NOMO-1 treated with dmso at 0.1 percent for 144 hours (cell line): ENCODE measurements at regions not wholly inside any gene's neighbourhood (a gene's known extent, or its start where the extent isn't known, plus 50 kb on each side); places are given as distances from the start of the nearest gene placed in this dataset.
"Not testable (repeated sequence)": the region's sequence is repeated elsewhere in the genome, so short reads cannot be mapped to it uniquely, and the experiment has no call there.

ENCODE experiments used
- DNase-seq: peaks from one replicate; lab custom pipeline; 2025; ENCODE audit not compliant: unreplicated experiment; lab: John Stamatoyannopoulos, UW

GRCh38 chr13:57899096-57899495 is 267.6 kb downstream of the PCDH17 start:
- no peak for DNase-seq

DNA sequence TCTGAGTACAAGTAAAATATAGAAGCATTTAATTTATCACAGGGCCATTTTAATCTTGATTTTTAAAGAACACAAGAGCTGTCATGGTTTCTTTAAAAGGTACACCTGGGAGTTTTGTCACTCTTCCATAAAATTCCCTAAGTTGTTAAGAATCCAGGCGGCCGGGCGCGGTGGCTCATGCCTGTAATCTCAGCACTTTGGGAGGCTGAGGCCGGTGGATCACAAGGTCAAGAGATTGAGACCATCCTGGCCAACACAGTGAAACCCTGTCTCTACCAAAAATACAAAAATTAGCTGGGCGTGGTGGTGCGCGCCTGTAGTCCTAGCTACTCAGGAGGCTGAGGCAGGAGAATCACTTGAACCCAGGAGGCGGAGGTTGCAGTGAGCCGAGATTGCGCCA is 278.3 kb downstream of the PCDH17 start:
- not testable (repeated sequence) for DNase-seq

DNA sequence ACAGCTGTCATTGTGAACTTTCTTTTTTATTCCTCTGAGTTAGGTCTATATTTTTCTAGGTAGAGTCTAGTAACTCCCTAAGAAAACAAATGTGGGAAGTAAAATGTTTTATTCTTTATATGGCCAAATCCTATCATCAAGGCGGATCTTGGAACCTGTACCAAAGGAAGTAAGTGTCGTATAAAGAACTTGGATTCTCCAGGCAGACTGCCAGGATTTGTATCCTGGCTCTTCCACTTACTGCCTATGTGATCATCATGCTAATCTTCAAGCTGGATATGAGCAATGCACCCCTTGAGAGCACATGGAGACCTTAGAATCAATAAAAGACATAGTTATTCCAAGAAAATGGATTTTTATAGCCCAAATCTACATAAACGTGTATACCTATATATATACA is 286.5 kb downstream of the PCDH17 start:
- no peak for DNase-seq

- no peak for DNase-seq
Measured at GRCh38 chr13:57918913-57919312, 287.4 kb downstream of the PCDH17 start.

GRCh38 chr13:57925250-57925649 is 293.7 kb downstream of the PCDH17 start:
- DNase-seq = no peak

GRCh38 chr13:57925751-57926150 is 294.2 kb downstream of the PCDH17 start:
- no peak for DNase-seq

- DNase-seq = no peak
Measured at GRCh38 chr13:57932061-57932460, 300.5 kb downstream of the PCDH17 start.

DNA sequence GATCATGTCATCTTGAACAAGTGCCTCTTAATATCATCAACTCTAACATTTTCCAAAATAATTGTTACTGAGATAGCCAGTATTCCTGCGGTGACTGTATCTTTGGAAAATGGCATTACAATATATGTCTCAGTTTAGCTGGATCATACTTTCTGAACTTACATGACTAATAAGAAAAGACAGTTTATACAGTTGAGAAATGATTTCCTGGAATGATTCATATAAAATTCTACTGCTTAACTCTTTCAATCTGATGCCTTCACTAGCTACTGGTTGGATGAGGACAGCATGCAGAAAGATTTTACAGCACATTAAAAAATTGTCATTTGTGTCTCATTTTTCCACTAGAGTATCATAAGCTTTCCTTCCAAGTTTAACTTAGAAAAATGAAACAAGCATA is 302.1 kb downstream of the PCDH17 start:
- no peak for DNase-seq

DNA sequence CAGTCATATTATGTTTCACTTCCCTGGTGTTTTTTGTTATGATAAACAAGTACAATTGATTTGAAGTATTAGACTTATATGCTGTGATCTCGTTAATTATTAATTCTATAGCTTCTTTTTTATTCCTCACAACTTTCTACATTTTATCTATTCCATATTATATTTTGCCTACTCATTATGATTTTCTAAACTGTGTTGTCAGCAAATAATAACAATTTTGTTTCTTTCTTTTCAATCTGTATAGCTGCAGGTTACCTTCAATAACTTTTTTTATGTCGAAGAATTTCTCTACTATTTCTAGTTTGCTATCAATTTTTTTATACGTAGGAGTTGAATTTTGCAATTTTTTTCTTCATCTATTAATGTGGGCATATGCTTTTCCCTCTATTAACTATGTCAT is 304.4 kb downstream of the PCDH17 start:
- DNase-seq = no peak

DNA sequence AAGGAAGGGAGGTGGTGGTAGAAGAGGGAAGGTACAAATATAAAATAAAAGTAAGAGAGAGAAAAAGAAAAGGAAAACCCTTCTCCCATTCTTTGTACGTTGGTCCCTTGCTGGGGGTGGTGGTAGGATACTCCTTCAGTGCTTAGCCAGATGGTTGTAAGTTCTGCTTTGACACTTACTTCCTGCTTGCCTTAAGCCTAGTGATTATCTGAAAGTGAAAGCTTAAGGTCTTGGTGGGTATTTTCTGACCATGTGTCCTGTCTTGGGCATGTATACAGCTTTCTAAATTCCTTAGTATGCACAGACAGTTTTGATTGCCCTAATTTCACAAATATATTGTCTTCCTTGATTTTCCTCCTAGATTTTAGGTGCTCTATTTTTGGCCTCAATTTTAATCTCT is 314.8 kb downstream of the PCDH17 start:
- DNase-seq = no peak

DNA sequence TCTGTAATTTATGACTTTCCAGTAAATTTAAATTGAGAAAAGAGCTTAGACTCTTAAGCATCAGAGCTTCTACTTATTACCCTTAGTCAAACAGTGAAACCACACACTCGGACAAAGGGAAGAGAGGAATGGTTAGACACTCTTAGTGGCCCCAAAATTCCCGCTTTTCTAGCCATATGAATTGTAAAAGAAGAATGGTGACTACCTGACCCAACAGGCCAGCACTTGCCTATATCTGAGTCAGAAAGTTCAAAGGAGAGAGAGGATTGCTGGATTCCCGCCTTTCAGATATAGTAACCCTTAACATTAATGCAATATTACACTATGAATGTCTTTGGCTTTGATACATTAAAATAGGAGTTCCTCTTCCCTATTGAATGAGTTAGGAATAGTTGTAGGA is 317.3 kb downstream of the PCDH17 start:
- no peak for DNase-seq

DNA sequence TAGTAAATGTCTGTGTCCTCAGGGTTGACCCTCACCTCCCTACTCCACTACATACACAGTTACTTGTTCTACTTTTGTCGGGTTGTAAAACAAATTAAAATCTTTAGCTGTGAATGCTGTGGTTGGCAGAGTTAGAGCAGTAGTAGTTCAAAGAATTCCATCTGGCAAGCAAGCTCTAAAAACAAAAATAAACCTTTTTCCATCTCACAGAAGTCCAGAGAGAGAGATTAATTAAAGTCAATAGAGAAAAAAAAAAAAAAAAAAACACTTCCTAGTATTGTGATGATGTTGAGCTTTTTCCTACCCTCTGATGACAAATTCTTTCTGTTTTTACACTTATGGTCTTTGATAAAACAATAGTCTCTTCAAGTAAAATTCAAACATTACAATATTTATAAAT is 338.4 kb downstream of the PCDH17 start:
- DNase-seq = no peak

GRCh38 chr13:57970404-57970803 is 338.9 kb downstream of the PCDH17 start:
- DNase-seq = no peak

DNA sequence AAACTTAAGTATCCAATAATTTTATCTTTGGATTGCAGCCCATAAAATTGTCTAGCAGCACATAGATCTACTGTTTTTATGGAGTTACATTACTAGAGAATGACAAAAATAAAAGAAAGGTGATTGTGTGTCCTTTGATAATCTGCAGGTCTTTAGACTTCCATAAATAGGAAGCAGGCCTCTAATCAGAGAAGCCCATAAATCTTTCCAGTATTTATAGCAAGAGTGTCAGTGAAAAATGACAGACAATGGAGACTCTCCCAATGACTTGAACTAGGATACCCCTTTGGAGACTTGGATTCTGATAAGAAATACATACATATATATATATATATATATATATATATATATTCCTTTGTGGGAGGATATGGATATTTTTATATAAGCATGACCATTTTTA is 351.2 kb downstream of the PCDH17 start:
- DNase-seq = no peak

GRCh38 chr13:57988276-57988675 is 356.7 kb downstream of the PCDH17 start:
- no peak for DNase-seq

GRCh38 chr13:57991041-57991440 is 359.5 kb downstream of the PCDH17 start:
- DNase-seq = no peak

DNA sequence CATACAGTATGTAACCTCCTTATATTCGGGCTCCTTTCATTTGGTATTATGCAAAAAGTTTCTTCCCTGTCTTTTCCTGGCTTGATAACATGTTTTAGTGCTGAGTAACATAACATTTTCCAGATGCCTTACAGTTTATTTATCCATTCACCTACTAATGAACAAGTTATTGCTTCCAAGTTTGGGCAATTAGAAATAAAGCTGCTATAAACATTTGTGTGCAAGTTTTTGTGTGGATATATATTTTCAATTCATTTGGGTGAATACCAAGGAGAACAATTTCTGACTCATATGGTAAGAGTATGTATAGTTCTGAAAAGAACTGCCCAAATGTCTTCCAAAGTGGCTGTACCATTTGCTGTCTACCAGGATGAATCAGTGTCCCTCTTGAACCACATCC is 360.9 kb downstream of the PCDH17 start:
- no peak for DNase-seq

DNA sequence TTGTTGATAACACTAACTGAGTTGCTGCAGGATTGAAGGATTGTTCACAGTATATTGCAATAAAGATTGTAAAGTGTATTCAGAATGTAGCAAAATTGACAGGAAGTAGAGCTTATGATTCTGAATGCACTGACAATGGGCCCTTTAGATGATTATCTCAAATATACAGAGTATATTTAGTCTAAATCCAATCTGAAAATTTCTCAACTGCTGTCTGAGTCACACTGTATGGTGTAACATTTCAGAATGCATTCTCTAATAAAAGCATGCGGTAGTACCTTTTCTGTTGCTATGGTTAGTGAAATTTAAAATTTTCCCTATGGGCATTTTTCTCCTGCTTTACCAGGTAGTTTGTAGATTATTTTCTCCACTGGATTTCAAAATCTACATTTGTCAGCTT is 365.2 kb downstream of the PCDH17 start:
- DNase-seq = no peak

GRCh38 chr13:58004751-58005150 is 373.2 kb downstream of the PCDH17 start:
- DNase-seq = no peak

DNA sequence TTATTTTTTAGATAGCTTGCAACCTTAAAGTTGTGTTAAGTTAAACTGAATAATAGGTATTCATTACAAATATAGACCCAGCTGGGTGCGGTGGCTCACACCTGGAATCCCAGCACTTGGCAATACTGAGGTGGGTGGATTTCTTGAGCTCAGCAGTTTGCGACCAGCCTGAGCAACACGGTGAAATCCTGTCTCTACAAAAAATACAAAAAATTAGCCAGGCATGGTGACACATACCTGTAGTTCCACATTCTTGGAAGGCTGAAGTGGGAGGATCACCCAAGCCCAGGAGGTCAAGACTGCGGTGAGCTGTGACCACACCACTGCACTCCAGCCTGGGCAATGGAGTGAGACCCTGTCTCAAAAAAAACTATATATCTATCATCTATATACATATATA is 386.5 kb downstream of the PCDH17 start:
- DNase-seq = no peak

DNA sequence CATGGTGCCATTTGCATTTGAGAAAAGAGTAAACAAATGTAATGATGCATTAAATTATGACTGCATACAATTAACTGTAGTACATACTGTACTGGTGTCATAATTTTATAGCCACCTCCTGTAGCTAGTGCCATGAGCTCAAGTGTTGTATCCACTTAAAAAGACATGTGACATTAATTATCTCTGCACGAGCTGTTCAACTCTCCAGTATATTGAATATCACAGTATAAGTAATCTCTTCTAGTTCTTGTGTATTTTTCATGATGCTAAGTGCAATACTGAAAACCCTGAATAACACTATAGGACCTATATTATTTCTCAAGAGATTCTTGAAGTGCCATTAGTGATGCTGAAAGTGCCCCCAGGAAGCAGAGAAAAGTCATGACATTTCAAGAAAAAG is 387.3 kb downstream of the PCDH17 start:
- no peak for DNase-seq

DNA sequence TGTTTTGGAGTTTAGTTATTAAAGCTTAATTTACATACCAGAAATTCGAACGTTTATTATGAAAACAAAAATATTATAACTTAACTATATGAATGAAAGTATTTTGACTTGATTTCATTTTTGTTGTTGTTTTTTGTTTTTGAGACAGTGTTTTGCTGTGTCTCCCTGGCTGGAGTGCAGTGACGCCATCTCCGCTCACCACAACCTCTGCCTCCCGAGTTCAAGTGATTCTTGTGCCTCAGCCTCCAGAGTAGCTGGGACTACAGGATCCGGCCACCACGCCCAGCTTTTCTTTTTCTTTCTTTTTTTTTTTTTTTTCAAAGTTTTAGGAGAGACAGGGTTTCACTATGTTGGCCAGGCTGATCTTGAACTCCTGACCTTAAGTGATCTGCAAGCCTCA is 392.6 kb downstream of the PCDH17 start:
- no peak for DNase-seq

DNA sequence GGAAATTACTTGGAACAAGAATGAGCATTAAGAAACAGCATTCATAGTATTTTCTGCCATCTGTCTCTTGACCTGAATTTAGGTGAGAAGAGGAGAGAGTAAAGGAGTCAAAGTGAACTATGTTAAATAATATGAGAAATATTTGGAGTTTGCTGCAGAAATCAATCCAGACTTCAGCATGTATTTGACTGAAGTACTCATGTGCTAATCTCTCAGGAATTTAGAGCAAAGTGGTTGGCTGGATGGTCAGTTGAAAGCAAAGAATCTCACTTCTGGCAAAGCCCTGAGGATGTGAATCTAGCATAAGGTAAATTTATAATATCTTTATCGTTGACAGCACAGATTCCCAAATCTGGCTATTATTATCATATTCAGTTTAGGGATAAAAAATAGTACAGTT is 394.3 kb downstream of the PCDH17 start:
- no peak for DNase-seq
